Endothelial cell of umbilical vein (primary cell): ENCODE measurements at regions not wholly inside any gene's neighbourhood (a gene's known extent, or its start where the extent isn't known, plus 50 kb on each side); places are given as distances from the start of the nearest gene placed in this dataset.

ENCODE experiments used
- CTCF ChIP-seq, 2 donors: IDR thresholded peaks; 1 replicate in 1 of 2; 2 replicates in 1 of 2; pipeline ENCODE4 v1.5.1; 2011; ENCODE audit warnings: low read length in 2 of 2, mild to moderate bottlenecking in 2 of 2, moderate library complexity in 2 of 2, control low read depth in 1 of 2, inconsistent platforms in 1 of 2, low read depth in 1 of 2; ENCODE audit not compliant: insufficient read depth in 1 of 2; ENCODE audit errors: extremely low read depth in 1 of 2
- EZH2 ChIP-seq: IDR thresholded peaks from 2 replicates; pipeline ENCODE4 v1.6.1; 2012; ENCODE audit warnings: borderline replicate concordance, low read depth, mild to moderate bottlenecking, moderate library complexity, low read length, inconsistent platforms; ENCODE audit not compliant: severe bottlenecking
- FOS ChIP-seq: IDR thresholded peaks from 2 replicates; pipeline ENCODE4 v1.6.1; 2011; ENCODE audit warnings: mild to moderate bottlenecking, low read length, moderate library complexity, borderline replicate concordance; ENCODE audit not compliant: insufficient read depth
- GATA2 ChIP-seq: IDR thresholded peaks from 2 replicates; pipeline ENCODE4 v1.7.0; 2011; ENCODE audit warnings: low read depth, mild to moderate bottlenecking, moderate library complexity, mixed read lengths, low read length; ENCODE audit not compliant: insufficient read length, insufficient read depth
- JUN ChIP-seq: IDR thresholded peaks from 2 replicates; pipeline ENCODE4 v1.6.1; 2011; ENCODE audit warnings: borderline replicate concordance, low read depth; ENCODE audit not compliant: insufficient read length, insufficient read depth
- MYC ChIP-seq: IDR thresholded peaks from one replicate; pipeline ENCODE4 v1.6.1; 2011; ENCODE audit warnings: mild to moderate bottlenecking, low read depth, low read length
- POLR2A ChIP-seq: IDR thresholded peaks from 2 replicates; pipeline ENCODE4 v1.6.1; 2012; ENCODE audit warnings: low read depth, mild to moderate bottlenecking, control low read depth, low read length
- POLR2AphosphoS5 ChIP-seq: IDR thresholded peaks from 2 replicates; pipeline ENCODE4 v1.6.1; 2012; ENCODE audit warnings: low read depth, mild to moderate bottlenecking, control low read depth, low read length, moderate library complexity; ENCODE audit not compliant: insufficient read depth
- TF ChIP-seq, protein P1 (sequence below): IDR thresholded peaks from 2 replicates; pipeline ENCODE4 v1.6.1; 2011; ENCODE audit not compliant: insufficient read depth, insufficient read length

DNA sequence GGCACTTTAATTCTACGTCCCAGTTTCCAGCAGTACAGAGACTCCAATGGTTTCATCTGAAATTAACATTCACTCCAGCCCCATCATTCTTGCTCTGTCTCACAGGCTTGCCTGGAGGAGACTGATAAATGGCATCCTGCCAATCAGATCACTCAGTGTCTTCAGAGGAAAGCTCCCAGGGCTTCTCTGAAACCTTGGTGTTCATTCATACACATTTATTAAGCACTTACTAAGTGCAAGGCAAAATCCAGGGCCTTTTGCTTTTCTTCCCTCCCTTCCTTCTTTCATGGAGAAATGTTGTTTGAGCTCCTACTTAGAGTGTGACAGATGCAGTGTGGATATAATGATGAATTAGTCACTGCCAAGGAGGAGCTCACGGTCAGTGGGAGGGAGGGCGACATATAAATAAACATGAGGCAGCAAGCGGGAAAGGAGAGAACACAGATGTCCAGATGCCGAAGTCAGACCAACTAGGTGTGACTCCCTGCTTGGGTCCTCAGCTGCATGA lies 106.7 kb upstream of the DTNBP1 start:
- TF ChIP-seq CTCF (IDR thresholded peaks at IDR 0.05; ENCODE audit: extremely low read depth in 1 of 2, insufficient read depth in 1 of 2, low read depth in 1 of 2, low read length in 2 of 2) (no peak), POLR2AphosphoS5 (no peak), GATA2 (no peak), POLR2A (no peak), EZH2 (no peak), JUN (no peak), FOS (no peak), MYC (no peak)
- TF ChIP-seq, protein P1, sequence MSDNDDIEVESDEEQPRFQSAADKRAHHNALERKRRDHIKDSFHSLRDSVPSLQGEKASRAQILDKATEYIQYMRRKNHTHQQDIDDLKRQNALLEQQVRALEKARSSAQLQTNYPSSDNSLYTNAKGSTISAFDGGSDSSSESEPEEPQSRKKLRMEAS = no peak
